ENCODE measurements at regions not wholly inside any gene's neighbourhood (a gene's known extent, or its start where the extent isn't known, plus 50 kb on each side); places are given as distances from the start of the nearest gene placed in this dataset.

- DNase-seq (ENCODE audit: low spot score): no peak
Measured at GRCh38 chr6:42512579-42512978, 51.2 kb upstream of the UBR2 start.

- no peak for DNase-seq (ENCODE audit: low spot score)
Measured at GRCh38 chr6:42511803-42512422, 51.9 kb upstream of the UBR2 start.

- no peak for DNase-seq (ENCODE audit: low spot score)
Measured at GRCh38 chr6:42510795-42511194, 53.0 kb upstream of the UBR2 start.

GRCh38 chr6:42509765-42510164 is 54.1 kb upstream of the UBR2 start:
- DNase-seq (ENCODE audit: low spot score): no peak

GRCh38 chr6:42509256-42509655 is 54.6 kb upstream of the UBR2 start:
- no peak for DNase-seq (ENCODE audit: low spot score)

GRCh38 chr6:42507901-42508300 is 55.9 kb upstream of the UBR2 start:
- DNase-seq (ENCODE audit: low spot score): peak; percentile 13

GRCh38 chr6:42507195-42507594 is 55.5 kb upstream of the TRERF1 start:
- no peak for DNase-seq (ENCODE audit: low spot score)

- DNase-seq (ENCODE audit: low spot score): no peak
Measured at GRCh38 chr6:42506070-42506469, 54.3 kb upstream of the TRERF1 start.

GRCh38 chr6:42505385-42505718 is 53.6 kb upstream of the TRERF1 start:
- no peak for DNase-seq (ENCODE audit: low spot score)

- no peak for DNase-seq (ENCODE audit: low spot score)
Measured at GRCh38 chr6:42503894-42504293, 52.2 kb upstream of the TRERF1 start.

- DNase-seq (ENCODE audit: low spot score): no peak
Measured at GRCh38 chr6:42502990-42503389, 51.3 kb upstream of the TRERF1 start.

GRCh38 chr6:42502127-42502526 is 50.4 kb upstream of the TRERF1 start:
- DNase-seq (ENCODE audit: low spot score): no peak

Measured in COLO829 (cell line).